DMS 273 (cell line): ENCODE measurements at regions not wholly inside any gene's neighbourhood (a gene's known extent, or its start where the extent isn't known, plus 50 kb on each side); places are given as distances from the start of the nearest gene placed in this dataset.
A peak's percentile ranks its signal among the peaks of the same experiment; 100 is the strongest.

Experiments
- DNase-seq: peaks from one replicate; lab custom pipeline; 2025; ENCODE audit not compliant: unreplicated experiment; lab: John Stamatoyannopoulos, UW

- no peak for DNase-seq
Measured at GRCh38 chr12:111201495-111202236, 167.2 kb downstream of the PHETA1 start.

GRCh38 chr12:111201036-111201435, 167.9 kb downstream of the PHETA1 start:
- DNase-seq = peak; percentile 48

GRCh38 chr12:111197376-111197944, 171.4 kb downstream of the PHETA1 start:
- no peak for DNase-seq

GRCh38 chr12:111196532-111196931, 172.4 kb downstream of the PHETA1 start:
- no peak for DNase-seq

GRCh38 chr12:111195316-111195715, 173.6 kb downstream of the PHETA1 start:
- DNase-seq = no peak

- DNase-seq = no peak
Measured at GRCh38 chr12:111194703-111195051, 174.2 kb downstream of the PHETA1 start.

GRCh38 chr12:111193977-111194702, 174.8 kb downstream of the PHETA1 start:
- DNase-seq = no peak

- no peak for DNase-seq
Measured at GRCh38 chr12:111193496-111193895, 175.4 kb downstream of the PHETA1 start.

GRCh38 chr12:111193067-111193466, 175.8 kb downstream of the PHETA1 start:
- DNase-seq = no peak

- no peak for DNase-seq
Measured at GRCh38 chr12:111192647-111193046, 176.2 kb downstream of the PHETA1 start.

GRCh38 chr12:111190741-111191526, 178.0 kb downstream of the PHETA1 start:
- DNase-seq = no peak

- DNase-seq = no peak
Measured at GRCh38 chr12:111189792-111190191, 179.1 kb downstream of the PHETA1 start.

- no peak for DNase-seq
Measured at GRCh38 chr12:111188436-111188835, 180.5 kb downstream of the PHETA1 start.

- no peak for DNase-seq
Measured at GRCh38 chr12:111186347-111186746, 182.5 kb downstream of the PHETA1 start.

GRCh38 chr12:111185889-111186227, 183.0 kb downstream of the PHETA1 start:
- no peak for DNase-seq

- DNase-seq = no peak
Measured at GRCh38 chr12:111185206-111185888, 183.5 kb downstream of the PHETA1 start.

- no peak for DNase-seq
Measured at GRCh38 chr12:111184161-111184560, 184.7 kb downstream of the PHETA1 start.

- no peak for DNase-seq
Measured at GRCh38 chr12:111183094-111183493, 185.8 kb downstream of the PHETA1 start.

GRCh38 chr12:111182382-111182781, 186.5 kb downstream of the PHETA1 start:
- no peak for DNase-seq

- peak; percentile 91 for DNase-seq
Measured at GRCh38 chr12:111181143-111181726, 187.7 kb downstream of the PHETA1 start.
